Stromal cell of bone marrow (primary cell): ENCODE measurements at regions not wholly inside any gene's neighbourhood (a gene's known extent, or its start where the extent isn't known, plus 50 kb on each side); places are given as distances from the start of the nearest gene placed in this dataset.

Source experiments
- DNase-seq: peaks from one replicate; pipeline ENCODE4 v3.0.0-alpha.2; 2012; ENCODE audit warnings: low read depth

DNA sequence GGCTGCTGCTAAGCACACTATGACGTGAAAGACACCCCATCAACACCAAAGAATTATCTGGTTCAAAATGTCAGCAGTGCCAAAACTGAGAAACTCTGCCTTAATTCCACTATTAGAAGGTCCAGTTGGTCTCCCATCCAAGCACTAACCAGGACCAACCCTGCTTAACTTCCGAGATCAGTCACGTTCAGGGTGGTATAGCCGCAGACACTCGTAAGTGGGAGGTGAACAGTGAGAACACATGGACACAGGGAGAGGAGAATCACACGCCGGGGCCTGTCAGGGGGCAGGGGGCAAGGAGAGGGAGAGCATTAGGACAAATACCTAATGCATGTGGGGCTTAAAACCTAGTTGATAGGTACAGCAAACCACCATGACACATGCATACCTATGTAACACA is 83.4 kb downstream of the C13orf42 start:
- DNase-seq = no peak

DNA sequence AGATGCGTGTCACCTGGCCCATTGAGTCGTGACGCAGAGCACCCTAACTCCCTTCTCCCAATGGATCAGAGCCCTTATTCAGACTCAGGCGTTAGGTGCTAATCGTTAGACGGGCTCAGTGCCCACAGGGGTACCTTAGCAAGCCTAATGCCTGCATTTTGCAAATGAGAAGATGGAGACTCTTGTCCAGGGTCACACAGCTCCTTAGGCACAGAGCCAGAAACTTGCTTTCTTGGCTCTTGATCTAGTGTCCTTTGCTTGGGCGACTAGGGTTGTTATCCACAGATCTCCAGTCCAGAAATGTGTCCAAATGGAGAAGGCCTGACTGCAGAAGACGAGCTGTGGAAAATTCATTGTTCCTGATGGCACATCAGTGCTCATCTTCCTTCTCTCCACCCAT is 85.1 kb downstream of the C13orf42 start:
- no peak for DNase-seq

DNA sequence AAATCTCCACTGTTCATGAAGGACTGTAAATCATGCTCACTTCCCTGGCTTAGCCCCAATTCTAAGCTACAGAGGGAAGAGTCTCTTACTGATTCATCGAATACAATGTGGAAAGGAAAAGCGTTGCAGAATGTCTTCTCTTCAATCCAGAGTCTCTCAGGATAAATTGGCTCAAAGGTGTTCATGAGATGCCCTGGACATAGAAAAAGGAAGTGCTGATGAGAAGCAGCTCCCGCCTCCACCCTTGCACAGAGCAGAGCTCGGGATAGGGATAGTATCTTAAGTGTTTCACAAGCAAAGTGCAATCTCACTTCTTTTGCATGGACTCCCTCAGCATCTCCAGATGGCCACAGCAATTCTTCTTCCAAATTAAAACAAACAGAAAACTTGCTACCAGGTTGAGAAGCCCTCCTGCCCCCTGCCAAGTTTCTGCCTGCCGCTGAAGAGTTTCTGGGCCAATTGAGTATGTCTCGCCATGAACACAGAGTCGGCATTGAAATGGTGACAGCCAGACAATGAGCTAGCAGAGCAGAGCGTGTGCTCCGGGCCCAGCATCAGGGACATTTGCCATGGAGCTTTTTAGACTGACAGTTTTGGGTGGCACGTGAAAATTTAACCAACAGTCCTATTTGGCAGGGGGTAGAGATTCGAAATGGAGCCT is 85.7 kb downstream of the C13orf42 start:
- DNase-seq = no peak

DNA sequence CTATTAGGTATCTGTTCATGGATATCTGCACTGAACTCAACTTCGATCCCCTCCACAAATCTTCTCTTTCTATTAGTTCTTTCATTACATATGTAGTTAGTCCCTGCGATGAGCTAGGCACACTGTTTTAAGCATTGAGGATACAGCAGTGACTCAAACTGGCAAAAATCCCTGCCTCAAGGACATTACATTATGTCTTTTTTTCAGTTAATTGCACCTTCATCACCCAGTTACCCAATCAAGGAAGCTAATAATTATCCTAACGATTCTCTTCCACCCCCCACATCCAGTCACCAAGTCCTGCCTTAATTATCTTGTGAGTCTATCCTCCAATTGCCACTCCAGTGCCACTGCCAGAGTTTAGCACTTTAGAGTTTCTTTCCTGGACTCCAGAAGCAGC is 89.3 kb downstream of the C13orf42 start:
- DNase-seq = no peak

DNA sequence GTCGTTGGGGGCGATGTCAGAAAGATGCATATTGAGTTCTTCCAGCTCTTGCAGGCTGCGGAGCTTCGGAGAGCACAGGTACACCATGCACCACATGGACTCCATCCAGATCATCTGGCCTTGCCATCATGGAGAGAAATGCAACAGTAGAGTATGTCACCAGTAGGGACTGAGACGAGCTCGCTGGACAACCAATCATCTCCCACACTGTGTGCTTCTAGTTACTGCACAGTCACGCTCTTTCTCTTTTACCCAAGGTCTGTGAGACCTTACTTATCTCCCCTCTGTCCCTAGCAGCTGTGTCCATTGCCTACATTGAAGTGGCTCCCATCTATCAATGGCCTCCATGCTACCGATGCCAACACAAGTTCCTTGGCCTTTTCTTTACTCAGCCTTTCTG is 90.5 kb downstream of the C13orf42 start:
- no peak for DNase-seq

DNA sequence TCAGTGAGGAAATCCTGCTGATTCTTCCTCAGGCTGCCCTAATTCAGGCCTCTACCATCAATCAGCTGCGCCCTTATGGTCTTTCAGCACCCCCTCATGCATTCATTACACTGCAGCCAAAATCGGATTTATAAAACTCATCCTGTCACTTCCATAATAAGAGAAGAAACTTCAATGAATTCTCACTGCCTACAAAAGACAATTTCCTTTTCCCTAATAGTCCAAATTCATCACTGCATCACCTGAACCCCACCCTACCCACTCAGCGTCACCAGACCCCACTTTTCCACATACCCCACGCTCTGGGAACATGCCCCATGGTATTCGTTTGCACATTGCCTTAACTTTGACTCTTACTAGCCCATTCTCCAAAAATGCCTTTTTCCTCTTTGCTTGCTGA is 92.0 kb downstream of the C13orf42 start:
- DNase-seq = no peak

DNA sequence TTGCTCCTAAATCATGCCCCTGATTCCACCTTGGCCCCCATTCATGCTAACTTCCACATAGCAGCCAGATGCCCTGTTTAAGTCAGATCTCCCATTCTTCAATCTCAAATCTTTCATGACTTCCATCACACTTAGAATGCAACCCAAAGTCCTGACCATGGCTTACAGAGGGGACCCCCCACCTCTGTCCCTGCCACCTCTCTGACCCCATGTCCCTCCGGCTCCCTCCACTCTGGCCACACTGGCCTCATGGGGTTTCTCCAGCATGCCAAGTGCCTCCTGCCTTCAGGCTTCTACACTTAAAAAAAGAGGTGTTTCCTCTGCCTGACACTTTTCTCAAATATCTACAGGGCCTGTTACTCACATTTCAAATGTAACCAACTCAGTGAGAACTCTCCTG is 93.6 kb downstream of the C13orf42 start:
- DNase-seq = no peak

DNA sequence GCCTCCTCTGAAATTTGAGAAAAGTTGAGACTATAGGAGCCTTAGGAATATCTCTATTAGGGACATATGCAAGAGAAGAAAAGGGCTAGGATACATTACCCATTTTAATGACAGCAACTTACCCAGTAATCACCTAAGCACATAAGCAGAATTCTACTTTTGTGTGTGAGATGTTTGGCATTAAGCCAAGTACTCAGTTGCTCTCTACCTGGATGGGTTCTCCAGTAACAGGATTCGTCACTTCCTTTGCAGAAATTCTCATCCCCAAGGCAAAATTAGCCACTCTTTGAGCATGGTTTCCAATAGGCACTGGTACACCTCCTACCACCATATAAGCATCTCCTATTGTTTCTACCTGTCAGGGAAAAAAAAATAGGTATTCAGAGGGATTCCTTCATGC is 95.1 kb downstream of the C13orf42 start:
- no peak for DNase-seq

DNA sequence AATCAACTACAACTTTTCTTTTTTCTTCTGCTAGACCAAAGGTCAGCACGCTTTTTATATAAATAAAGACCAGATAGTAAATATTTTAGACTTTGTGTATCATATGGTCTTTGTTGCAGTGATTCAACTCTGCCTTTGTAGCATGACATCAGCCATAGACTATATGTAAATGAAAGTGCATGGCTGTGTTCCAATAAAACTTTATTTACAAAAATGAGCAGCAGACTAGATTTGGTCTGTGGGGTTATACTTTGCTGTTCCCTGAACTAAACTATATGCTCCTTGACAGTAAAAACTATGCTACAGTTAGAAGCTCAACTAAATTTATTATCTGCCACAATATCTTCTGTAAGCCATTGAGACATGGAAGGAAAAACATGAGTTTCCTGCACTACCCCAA is 100.0 kb downstream of the RNASEH2B start:
- DNase-seq = no peak

DNA sequence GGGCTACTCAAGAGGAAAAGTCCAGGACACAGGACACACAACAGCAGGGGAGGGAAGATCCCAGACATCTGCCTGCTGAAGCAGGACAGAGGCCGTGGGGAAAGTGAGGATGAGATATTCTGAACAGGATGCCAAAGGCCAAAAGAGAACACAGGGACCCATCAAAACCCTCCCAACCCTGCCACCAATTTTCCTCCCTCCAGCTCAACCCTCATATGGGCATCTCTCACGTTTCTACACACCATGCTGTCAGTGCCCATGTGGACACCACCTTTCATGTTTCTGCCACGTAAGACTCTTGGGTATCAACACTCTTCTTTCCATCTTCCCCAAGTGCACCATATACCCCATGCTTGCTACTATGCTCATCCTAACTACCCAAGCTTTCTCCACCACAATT is 97.6 kb downstream of the RNASEH2B start:
- no peak for DNase-seq

DNA sequence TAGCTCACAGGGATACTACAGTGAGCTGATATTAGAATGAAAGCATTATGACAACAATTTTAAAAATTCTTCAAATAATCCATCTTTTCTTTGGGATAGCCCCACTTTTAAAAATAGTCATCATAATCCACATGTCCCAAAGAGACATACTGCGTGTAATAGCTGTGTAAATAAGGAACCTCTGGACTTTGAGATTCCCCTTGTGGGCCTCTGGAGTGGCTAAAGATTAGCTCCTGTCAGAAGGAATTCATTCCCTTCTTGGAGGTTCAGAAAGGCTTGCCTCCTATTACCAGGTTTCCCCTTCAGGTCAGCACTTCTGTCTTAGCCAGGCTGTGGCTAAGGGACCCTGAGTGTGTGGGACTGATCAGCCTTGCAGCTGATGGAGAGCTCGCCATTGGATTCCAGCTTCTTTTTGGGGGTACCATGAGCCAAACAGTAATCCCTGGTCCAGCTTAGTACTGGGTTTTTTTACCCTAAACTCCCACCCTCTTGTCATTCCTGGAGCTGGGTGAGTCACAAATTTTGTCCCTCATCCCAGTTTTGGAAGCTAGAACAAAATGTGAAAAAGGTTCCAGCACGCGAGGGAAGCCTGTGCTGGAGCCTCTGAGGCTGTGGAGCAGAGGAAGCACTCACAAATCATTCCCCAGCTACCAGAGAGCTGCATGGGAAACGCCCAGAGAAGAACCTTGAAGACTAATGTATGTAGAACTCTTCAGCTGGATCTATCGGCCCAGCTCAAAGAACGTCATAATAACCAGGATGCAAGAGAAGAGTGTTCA is 96.7 kb downstream of the RNASEH2B start:
- DNase-seq = peak; percentile 56
